AG04449 (cell line): ENCODE measurements at regions not wholly inside any gene's neighbourhood (a gene's known extent, or its start where the extent isn't known, plus 50 kb on each side); places are given as distances from the start of the nearest gene placed in this dataset.

Source experiments
- CTCF ChIA-PET: fragments of 350-600 bp; formaldehyde crosslinking; extraction: SDS; loops from one replicate; lab custom pipeline; 2021; ENCODE audit warnings: antibody characterized with exemption; lab: Yijun Ruan, JAX
- POLR2A ChIA-PET: fragments of 400-600, 350-600 bp; formaldehyde crosslinking; extraction: SDS; loops from one replicate; lab custom pipeline; 2020; ENCODE audit warnings: antibody characterized with exemption, inconsistent platforms; lab: Yijun Ruan, JAX
- DNase-seq: peaks from one replicate; pipeline ENCODE4 v3.0.0-alpha.2; 2010; ENCODE audit warnings: low read depth, low spot score
- H3K4me3 ChIP-seq: 2 replicates; pipeline ENCODE4 v1.5.1; 2011; ENCODE audit warnings: low read depth, mild to moderate bottlenecking, control low read depth, low read length
- CTCF ChIP-seq: IDR thresholded peaks from one replicate; pipeline ENCODE4 v1.5.1; 2011; ENCODE audit warnings: mild to moderate bottlenecking, moderate library complexity, low read length, control low read depth, inconsistent platforms; ENCODE audit not compliant: insufficient read depth; ENCODE audit errors: missing control alignments

GRCh38 chr15:95274101-95274500 is 1042.7 kb downstream of the MCTP2 start:
- DNase-seq, result no peak
- CTCF ChIA-PET, result interaction anchor here (1.2 kb wide), 1 partner anchor 13 kb away, joined by 3 read pairs; no protein-coding TSS in a partner anchor
- POLR2A ChIA-PET, result no interaction called here
- no peak for TF ChIP-seq CTCF
- H3K4me3 ChIP-seq, result no peak overlapping the region

- DNase-seq, result peak; percentile 86
Measured at GRCh38 chr15:95277266-95277665, 1045.9 kb downstream of the MCTP2 start.

DNA sequence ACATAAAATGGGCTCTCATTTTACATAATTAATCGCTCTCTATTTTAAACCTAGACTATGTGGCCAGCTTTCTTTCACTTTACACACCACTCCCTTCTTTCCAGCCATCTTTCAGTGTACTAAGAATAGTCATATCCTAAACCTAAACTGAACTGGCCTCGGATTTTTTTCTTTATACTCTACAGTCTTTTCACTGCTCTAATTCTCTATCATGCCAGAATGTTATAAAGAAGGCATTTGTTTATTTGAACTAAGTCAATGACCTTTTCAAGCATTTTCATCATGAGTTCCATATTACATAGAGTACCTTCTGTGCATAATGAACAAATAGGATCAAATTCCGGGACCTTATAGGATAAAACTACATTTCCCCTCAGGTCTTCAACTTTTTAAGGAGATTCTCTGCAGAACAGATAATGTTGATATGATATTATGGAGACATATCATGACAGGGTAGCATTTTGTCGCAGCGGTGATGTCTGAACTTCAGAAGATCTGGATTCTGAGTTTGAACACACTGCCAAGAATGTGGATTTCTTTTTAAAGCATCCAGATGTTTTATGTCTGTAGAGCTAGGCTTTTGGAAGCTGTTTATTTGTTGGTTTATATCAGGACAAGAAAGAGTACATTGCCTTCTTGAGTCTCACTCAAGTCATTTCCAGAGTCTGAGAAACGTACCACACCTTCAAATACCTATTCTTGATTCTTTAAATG is 1047.3 kb downstream of the MCTP2 start:
- POLR2A ChIA-PET, result interaction anchor here (1.6 kb wide), 1 partner anchor 12 kb away, joined by 12 read pairs; no protein-coding TSS in a partner anchor
- H3K4me3 ChIP-seq, result no peak overlapping the region
- CTCF ChIA-PET, result interaction anchor here (0.9 to 6.0 kb wide), 5 partner anchors 13 to 278 kb away, joined by 3 to 37 read pairs (median 4); no protein-coding TSS in a partner anchor
- no peak for TF ChIP-seq CTCF
- no peak for DNase-seq

More at GRCh38 chr15:95277266-95277665, 1045.9 kb downstream of the MCTP2 start:
- ChIA-PET CTCF (interaction anchor here (0.6 to 2.6 kb wide), 3 partner anchors 15 to 17 kb away, joined by 4 to 7 read pairs (median 4); no protein-coding TSS in a partner anchor), POLR2A (interaction anchor here (0.6 to 1.6 kb wide), 3 partner anchors 11 to 172 kb away, joined by 3 to 12 read pairs (median 11); no protein-coding TSS in a partner anchor)
- H3K4me3 ChIP-seq, result no peak overlapping the region
- TF ChIP-seq CTCF, result no peak

- no peak for DNase-seq
- CTCF ChIA-PET, result interaction anchor here (1.2 to 6.0 kb wide), 2 partner anchors 12 to 20 kb away, joined by 4 to 37 read pairs; no protein-coding TSS in a partner anchor
- no peak for TF ChIP-seq CTCF
- no peak overlapping the region for H3K4me3 ChIP-seq
- POLR2A ChIA-PET, result no interaction called here
Measured at GRCh38 chr15:95279277-95280019, 1048.1 kb downstream of the MCTP2 start.

DNA sequence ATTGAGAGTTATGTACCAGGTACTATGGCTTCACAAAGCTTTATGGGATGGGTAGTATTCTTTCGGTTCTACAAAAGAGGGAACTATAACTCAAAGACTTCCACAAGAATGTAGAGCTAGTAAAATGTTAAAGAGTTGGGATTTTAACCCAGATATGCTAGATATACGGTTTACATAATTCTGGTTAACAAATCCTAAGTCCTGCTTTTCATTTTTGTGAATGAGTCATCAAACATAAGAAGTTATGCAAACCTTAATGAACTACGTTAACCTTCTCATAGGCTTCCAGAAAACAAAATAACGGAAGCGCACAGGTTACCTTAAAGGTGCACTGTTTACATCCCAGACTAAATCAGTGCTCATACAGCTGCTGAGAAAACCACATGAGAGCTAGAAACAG is 1049.3 kb downstream of the MCTP2 start:
- no peak for TF ChIP-seq CTCF
- CTCF ChIA-PET, result interaction anchor here (6.0 kb wide), 1 partner anchor 11 kb away, joined by 37 read pairs; no protein-coding TSS in a partner anchor
- POLR2A ChIA-PET, result no interaction called here
- no peak for DNase-seq
- H3K4me3 ChIP-seq, result no peak overlapping the region

DNA sequence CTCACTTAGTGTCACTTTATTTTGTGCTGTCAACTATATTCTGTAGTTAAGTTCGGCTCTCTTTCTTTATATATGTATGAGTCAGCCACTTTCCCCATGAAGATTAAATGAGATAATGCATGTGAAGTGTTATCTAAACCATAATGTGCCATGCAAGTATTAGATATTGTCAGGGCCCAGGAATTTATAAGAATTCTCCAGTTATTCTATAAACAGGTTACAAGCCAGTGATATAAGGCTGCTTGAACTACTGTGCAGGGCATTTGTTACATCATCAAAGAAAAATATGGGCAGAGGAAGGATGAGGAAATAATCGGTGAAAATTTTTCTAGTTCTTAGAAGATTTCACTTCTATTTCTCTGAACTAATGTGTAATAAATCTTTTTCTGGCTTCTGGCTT is 1049.0 kb upstream of the NR2F2 start:
- no peak overlapping the region for H3K4me3 ChIP-seq
- TF ChIP-seq CTCF, result no peak
- DNase-seq, result no peak
- CTCF ChIA-PET, result interaction anchor here (6.0 kb wide), 1 partner anchor 10 kb away, joined by 37 read pairs; no protein-coding TSS in a partner anchor
- POLR2A ChIA-PET, result no interaction called here
